HG02588 (cell line): ENCODE measurements at regions not wholly inside any gene's neighbourhood (a gene's known extent, or its start where the extent isn't known, plus 50 kb on each side); places are given as distances from the start of the nearest gene placed in this dataset.

Experiments
- ATAC-seq: cut with Tn5 transposase; IDR thresholded peaks from one replicate; pipeline ENCODE4 v1.9.1; 2021; ENCODE audit warnings: mild to moderate bottlenecking, moderate library complexity; ENCODE audit not compliant: unreplicated experiment

DNA sequence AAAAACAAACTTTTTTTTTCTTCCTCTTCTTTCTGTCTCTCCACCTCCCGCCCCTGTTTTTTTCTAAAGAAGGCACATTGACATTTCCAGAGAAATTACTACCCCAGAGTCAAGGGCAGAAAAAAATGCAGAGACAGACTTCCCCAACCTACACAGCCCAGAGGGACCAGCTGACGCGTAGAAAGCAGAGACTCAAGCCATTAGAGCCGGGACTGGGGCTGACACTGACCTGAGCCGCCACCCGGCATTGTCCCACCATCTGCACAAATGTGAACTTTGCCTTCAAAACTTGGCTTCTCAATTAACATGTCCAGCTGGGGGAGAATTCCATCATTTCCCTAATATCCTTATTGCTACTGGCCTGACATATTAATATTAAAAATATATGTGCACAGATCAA is 385.6 kb downstream of the NR2F2 start:
- no peak for ATAC-seq

DNA sequence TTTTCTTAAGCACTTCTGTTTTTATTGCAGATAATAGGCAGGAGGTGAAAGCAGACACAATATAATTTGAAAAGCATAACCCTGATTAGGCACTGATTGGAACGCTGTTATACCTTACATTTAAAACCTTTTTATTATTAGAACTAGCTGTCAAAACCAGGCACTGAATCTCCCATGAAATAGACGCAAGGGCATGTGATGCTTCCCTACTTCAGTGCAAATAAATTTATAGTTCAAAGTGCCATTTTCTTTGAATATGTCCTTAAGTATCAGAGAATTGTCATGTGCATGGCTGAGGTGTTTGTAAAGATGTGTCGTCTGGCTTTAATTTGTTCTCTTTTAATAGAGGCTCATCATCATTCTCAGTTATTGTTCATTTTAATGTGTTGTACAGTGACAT is 386.0 kb downstream of the NR2F2 start:
- no peak for ATAC-seq

- no peak for ATAC-seq
Measured at GRCh38 chr15:96720251-96720650, 389.8 kb downstream of the NR2F2 start.

GRCh38 chr15:96720656-96721055 is 390.2 kb downstream of the NR2F2 start:
- ATAC-seq: no peak

DNA sequence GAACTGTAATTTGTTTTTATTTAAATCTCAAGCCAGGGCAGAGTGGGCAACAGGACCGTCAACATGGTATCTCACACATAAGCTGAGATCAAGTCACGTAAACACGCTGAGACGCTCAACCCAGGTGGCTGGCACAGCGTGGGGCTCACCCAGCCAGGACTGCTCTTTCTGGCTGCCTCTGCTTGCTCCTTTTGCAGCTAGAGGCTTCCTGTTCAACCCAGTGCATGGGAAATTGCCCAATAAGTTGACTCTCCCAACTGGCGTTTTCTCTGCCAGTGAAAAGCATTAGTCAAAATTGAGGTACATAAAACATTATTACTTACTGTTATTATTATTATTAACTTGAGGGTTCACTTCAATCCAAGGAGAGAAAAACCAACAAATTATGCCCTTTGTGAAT is 398.1 kb downstream of the NR2F2 start:
- ATAC-seq: no peak

- no peak for ATAC-seq
Measured at GRCh38 chr15:96732704-96733103, 402.2 kb downstream of the NR2F2 start.

GRCh38 chr15:96733721-96734120 is 403.2 kb downstream of the NR2F2 start:
- ATAC-seq: no peak

DNA sequence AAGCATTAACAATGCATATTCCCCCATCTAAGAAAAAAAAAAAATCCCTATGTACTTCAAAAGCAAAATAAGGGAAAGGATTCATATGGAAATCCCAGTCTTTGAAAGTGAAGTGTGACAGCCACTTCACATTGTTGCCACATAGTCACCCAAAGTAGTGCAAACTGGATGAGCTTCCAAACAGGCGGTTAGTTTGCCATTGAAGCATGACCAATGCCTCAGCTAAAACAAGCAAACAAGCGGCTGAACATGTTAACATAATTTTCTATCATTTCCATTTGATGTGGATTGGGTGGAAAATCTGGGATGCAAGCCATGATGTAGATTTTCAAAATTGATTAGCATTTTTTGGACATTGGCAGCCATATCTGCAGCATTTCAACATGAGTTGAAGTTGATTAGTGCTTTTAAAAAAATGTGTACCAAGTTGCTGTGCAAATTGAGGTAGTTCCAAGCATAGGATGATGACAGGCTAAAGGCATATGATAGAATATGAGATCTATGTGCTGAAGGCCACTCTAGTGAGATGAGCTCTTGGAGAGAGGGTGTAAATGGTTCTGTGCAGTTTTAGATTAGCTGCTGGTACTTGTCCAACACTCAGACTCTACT is 405.2 kb downstream of the NR2F2 start:
- no peak for ATAC-seq

DNA sequence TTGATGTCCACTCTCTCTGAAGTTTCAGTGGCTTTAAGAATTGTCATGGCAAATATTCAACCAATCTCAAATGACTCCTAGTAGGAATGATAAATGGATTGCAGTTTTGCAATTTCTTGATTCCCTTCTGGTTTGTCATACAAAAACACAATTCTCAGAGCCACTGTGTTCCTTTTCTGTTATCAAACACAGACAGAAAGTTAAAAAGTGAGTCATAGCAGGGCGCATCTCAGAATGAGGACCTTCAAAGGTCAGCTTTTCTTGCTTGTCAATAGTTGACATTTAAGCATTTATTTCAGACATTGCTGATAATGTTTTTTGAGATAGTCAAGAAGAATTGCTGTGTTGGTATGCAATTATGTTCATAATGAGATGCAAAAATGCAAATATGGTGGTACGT is 405.9 kb downstream of the NR2F2 start:
- no peak for ATAC-seq

- ATAC-seq: no peak
Measured at GRCh38 chr15:96737408-96737807, 406.9 kb downstream of the NR2F2 start.

DNA sequence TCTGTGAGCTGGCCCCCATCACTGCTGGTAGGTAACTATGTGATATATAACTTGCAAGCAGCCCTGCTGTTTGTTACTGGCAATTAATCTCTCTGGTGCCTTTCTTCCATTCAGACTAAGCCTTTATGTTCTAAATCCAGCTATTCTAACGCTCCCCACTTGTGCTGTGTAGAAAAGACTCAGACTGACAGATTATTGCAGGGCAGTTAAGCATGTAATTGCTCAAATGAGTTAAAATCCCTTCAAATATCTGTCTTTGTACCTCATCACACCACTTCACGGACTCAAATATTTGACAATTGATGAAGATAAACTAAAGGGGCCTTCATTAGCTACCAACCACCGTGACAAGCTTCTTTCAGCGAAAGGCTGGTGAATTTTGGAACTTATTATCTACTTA is 416.2 kb downstream of the NR2F2 start:
- no peak for ATAC-seq

DNA sequence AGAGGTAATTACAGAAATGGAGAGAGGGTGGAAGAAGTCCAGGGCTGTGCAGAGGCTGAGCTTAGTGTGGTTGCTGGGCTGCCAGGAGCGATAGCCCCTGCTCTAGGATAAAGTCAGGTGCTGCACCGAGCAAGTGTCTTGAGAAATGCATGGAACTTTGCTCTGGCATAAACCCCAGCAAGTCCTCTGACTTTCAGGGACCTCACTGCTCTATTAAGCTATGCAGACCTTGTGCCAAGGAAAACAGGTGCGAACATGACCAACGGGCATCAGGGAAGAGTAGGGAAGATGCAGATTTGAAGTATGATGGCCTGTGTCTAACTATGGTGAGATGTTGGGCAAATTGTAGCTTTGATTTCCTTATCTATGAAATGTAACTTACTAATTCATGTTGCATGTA is 416.8 kb downstream of the NR2F2 start:
- no peak for ATAC-seq

DNA sequence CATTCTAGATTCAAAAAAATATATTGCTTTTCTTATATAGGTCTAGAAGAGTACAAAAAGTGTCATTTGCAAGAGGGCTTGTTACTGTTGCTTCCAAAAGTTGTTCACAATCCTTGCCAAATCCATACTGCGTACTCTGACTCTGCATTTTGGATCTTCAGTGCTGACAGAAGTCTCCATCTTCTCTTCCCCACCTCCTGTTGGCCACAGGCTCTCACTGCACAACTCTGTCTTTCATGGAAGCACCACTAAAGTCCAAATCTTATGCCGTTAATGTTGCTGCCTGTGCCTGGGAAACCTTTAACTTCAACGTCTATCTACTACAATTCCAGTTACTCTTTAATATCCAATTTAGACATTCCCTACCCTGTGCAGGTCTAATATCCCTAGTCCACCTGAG is 419.9 kb downstream of the NR2F2 start:
- ATAC-seq: no peak

DNA sequence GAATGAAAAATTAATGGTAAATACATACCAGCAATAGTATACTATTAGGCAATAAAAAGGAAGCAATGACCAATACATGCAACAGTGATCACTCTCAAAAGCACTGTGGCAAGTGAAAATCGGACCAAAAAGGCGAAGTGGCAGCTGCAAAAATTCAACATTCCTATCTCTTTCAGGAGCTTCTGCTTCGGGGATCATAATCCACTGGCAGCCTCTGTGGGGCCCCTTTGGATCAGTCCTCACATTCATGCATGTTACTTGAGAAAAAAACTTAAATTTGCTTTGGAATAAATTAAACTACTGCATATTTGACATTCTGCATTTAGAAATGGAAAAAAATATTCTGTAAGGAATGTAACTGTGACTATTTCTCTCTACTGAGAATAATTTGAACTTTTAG is 425.6 kb downstream of the NR2F2 start:
- ATAC-seq: no peak

DNA sequence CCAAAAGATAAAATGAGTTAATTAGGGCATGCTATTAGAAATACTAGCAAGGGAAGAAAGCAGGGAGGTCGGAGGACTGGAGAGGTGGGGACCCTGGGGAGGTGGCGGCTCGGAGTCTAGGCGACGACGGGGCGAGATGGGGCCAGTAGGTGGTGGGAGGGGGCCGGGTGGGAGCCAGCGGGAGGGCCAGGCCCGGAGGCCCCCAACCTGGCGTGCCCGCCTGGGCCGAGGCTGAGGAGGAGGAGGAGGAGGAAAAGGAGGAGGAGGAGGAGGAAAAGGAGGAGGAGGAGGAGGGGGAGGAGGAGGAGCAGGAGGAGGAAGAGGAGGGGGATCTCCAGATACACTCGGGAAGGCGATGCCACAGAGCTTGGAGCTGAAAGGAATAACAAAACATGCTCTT is 426.2 kb downstream of the NR2F2 start:
- ATAC-seq: no peak

- ATAC-seq: no peak
Measured at GRCh38 chr15:96762566-96762965, 432.1 kb downstream of the NR2F2 start.

DNA sequence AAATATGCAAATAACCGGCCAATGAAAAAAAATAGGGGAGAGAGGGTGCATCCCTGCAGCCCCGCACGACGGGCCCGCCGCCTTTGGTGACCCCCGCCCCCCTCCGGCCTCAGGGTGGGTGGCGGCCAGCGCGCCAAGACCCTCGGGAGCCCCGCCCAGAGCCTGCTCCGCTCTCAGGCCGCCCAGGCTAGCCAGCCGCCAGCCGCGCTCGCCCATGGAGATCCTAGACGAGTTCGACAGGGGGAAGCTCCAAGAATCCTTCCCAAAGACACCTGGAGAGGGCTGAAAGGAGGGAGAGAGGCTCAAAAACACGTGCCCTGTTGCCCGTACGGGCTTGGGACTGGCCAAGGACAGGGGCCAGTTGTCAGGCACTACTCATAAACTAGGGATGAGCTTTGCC is 434.0 kb downstream of the NR2F2 start:
- ATAC-seq: no peak

DNA sequence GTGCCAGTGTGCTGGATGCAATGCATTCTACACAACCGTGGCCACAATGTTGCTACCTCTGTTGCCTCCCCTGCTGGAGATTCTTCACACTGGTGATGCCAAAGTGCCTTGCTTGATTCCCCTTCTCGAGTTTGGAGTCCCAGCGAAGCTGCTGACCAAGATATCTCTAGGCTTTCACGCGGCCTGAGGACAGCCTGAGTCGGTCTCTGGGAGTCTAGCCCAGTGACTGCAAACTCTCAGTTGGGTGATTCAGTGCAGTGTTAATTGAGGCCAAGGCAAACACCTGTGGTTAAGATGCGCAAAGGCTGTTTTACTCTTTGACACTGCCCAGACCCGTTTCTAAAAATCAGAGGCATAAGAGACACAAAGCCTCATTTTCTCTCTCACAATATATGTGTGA is 434.4 kb downstream of the NR2F2 start:
- no peak for ATAC-seq

- ATAC-seq: no peak
Measured at GRCh38 chr15:96766366-96766765, 435.9 kb downstream of the NR2F2 start.

- ATAC-seq: no peak
Measured at GRCh38 chr15:96767703-96768434, 437.4 kb downstream of the NR2F2 start.

GRCh38 chr15:96768435-96768789 is 437.9 kb downstream of the NR2F2 start:
- ATAC-seq: no peak

DNA sequence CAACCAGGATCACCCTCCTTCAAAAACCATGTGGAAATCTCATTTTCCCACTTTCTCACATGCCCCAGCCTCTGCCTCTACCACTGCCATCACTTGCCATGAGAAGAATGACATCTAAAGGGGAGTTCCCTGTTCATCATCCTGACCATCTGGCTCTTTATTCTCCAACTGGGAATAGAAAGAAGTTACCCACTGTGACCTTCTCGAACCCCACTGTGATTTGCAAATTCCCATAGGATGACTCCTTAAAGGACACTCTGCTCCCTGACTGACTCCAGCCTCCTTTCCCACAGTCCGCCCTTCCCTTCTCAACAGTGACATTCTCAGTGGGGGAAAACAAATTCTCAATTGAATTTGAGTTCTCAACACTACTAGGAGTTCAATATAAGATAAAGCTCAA is 440.5 kb downstream of the NR2F2 start:
- ATAC-seq: no peak

- ATAC-seq: no peak
Measured at GRCh38 chr15:96774216-96774615, 443.7 kb downstream of the NR2F2 start.
